CD4-positive, alpha-beta T cell treated with Interleukin-4 for 4 hours (primary cell): ENCODE measurements at regions not wholly inside any gene's neighbourhood (a gene's known extent, or its start where the extent isn't known, plus 50 kb on each side); places are given as distances from the start of the nearest gene placed in this dataset.

Experiments
- DNase-seq: peaks from one replicate; pipeline ENCODE4 v3.0.0-alpha.2; 2020

DNA sequence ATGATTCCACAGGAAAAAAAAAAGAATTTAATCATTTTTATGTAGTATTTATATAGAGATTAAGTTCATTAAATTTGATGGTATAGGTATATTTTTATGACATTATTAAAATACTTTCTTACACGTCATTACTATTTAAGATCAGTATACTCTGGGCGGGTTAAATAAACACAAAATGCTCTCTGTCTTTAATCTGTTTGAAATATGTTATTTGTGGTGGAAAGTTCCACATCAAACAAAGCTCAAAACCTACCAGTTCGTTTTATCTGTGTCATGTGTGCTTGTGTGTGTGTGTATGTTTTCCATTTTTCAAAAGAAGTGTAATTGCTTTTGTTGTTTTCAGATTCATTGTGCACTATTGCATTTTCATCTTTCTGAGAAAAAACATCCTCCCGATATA is 488.5 kb downstream of the ANKRD7 start:
- no peak for DNase-seq

DNA sequence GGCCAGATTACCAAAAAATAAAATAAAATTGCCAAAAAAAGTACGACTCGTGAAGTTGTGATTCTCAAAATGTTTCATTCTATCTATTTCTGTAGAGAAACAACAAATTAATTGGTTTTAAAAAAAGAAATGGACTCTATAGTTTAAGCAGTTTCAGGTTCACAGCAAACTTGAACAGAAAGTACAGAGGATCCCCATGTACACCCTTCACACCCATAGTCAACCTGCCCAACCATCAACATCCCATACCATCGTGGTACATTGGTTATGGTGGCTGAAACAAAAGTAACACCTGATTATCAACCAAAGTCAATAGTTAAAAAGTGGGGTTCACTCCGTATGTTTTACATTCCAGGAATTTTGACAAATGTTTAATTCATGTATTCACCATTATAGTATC is 496.1 kb downstream of the ANKRD7 start:
- no peak for DNase-seq

DNA sequence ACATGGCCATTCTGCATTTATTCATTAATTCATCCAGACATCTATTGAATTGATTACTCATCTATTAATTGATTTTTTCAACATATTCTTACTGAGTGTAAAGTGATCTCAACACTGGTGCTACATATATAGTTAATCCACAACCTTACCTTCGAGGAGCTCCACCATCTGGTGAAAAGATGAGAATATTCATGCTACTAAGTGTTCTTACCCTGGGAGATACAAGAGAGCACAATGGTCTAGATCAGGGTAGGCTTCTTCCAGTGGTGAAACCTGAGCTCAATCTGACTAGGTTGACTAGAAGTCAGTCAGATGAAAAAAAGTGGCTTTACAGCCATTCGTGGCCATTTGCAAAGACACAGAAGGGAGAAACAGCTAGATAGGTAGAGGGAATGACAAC is 507.4 kb downstream of the ANKRD7 start:
- no peak for DNase-seq

DNA sequence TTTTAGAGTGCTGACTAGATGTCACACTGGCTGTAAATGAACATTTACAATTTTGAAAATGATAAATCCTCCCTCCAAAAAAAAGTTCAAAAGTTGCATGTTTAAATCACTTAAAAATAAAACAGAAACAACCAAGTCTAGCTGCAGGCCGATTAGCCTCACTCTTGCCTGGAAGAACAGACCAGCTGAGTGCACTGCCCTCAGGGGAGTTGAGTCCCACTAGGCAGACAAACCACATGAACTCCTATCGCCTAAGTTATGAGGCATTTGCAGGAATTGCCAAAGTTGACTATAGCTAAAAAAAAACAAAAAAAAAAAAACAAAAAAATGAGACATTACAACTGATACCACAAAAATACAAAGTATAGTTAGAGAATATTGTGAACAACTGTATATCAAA is 510.0 kb downstream of the ANKRD7 start:
- no peak for DNase-seq

GRCh38 chr7:118735441-118735840 is 510.9 kb downstream of the ANKRD7 start:
- no peak for DNase-seq

DNA sequence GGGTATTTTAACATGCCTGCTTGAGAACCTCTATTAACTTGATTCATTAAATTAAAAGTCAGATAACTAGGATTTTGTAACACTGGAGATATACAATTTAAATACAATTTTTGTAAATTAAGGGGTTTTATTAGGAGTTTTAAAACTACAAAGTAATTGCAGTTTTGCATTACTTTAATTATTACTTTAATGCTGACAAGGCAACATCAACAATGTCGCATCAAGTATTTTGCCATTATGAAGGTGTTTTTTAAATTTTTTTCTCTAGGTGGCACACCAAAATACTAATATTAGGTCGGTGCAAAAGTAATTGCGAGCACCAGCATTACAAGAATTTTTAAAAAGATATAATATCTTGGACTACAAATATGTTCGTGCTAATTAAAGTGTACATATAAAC is 513.4 kb downstream of the ANKRD7 start:
- DNase-seq = no peak

GRCh38 chr7:118745927-118746326 is 521.4 kb downstream of the ANKRD7 start:
- DNase-seq = no peak

DNA sequence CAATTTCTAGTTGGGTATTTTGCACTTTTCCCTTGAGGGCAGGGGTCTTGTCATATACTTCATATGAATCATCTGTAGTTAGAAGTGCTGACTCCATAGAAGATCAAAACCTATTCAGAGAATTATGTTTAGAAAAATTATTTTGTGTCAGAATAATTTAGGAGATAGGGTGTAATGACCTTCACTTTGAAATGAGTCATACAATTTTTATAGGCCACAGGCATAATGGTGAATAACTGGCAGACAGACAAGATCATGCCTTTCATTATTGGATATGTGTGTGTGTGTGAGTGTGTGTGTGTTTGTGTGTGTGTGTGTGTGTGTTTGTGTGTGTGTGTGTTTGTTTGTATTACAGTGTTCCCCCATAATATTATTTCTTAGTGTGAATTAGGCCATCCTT is 523.0 kb downstream of the ANKRD7 start:
- DNase-seq = no peak

DNA sequence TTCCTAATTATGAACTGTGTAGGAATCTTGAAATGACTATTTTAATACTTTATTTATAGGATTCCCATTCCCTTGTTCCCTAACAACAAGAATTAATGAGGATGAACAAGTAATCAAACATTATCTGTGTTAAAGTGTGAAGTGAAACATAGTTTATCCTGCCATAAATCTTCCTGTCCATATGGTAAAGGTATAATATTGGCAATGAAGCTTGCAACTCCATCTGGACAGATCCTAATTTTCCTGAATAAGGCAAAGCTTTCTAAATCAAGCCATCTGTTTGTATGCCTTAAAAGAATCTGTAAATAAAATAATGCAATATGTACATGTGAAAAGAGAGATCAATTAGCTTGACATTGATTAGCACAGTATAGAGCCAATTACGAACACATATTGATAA is 529.0 kb downstream of the ANKRD7 start:
- DNase-seq = no peak

DNA sequence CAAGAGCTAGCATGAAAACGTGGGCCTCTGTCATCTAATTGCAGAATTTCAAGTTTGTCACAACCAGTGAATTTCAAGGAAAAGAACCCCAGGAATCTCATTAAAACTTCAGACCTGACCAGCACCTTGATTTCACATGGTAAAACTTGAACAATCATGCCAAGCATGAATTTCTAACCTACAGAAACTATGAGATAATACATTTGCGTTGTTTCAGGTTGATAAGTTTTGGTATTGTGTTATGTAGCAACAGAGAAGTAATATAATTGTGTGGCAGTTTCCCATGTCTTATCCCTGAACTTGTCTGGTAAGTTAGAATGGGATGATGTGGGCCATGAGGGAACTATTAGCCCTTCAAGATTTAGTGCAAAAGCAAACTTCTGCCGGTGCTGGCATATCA is 530.1 kb downstream of the ANKRD7 start:
- DNase-seq = no peak

DNA sequence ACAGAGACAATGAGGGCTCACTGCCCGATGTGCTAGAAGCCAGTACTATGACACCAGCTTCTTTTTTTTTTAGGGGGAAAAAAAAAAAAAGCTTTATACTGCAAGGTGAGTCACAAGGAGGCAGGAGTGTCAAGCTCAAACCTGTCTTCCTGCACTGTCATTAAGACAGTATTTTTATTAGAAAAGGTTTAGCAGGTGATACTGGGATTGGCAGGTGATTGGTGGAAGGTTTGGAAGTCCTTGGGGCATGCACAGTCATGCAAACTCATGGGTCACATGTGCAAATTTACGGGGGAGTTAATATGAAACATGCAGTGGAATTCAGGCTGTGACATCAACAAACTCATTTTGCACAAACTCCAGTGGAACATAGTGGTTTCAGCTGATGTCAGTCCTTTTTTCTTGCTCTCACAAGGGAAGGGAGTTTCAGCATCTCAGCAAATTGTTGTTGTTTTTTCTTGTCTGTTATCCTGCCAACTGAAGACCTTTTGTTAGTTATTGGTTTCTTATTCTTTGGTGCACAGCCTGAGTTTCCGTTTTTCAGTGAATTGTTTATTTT is 530.6 kb downstream of the ANKRD7 start:
- no peak for DNase-seq

DNA sequence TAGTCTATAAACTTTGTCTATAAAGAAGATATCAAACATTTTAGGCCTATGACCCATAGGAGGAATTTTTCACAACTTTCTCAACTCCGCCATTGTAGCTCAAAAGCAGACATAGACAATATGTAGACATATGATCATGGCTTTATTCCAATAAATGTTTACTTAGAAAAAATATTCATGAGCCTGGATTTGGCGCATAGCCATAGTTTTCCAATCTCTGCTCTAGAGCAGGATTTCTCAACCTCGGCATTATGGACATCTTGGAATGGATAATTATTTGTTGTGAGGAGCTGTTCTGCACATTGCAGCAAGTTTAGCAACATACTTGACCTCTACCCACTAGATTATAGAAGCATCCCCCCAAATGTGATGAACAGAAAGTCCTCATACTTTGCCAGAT is 532.6 kb downstream of the ANKRD7 start:
- no peak for DNase-seq

DNA sequence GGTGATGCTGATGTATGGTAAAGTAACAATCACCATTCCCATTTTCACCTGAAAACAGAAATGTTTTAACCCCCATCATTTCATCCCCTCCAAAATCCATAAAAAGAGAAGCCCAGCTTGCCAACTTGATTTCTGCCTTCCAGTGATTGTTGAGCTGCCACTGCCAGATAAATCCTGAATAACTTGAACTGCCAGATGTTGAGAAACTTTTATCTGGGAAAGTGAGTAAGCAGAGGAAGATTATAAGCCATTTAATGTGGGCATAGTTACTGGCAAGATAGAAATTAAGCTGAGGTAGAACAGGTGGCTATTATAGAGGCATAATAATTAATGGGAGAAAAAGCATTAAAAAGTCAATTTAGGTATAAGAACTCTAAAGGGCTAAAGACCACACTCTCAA is 534.1 kb downstream of the ANKRD7 start:
- DNase-seq = no peak

DNA sequence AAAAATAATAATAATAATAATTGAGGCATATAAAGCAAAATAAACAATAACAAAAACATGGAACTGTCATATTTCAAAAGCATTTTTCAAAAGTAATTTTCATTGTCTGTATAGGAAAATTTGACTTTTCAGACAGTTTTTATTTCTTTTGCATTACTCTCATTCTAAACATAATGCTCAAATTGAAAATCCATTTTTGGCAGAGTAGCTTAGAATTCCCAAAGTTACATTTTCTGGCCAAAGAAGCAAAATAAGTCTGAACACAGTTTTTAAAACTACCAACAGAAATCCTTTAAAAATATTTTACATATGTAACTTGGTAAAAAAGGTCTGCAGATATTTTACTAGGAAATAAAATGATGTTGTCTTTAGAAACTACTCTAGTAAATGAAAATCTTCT is 535.4 kb downstream of the ANKRD7 start:
- DNase-seq = no peak

- no peak for DNase-seq
Measured at GRCh38 chr7:118762451-118762850, 537.9 kb downstream of the ANKRD7 start.

- DNase-seq = no peak
Measured at GRCh38 chr7:118764221-118764620, 539.7 kb downstream of the ANKRD7 start.

DNA sequence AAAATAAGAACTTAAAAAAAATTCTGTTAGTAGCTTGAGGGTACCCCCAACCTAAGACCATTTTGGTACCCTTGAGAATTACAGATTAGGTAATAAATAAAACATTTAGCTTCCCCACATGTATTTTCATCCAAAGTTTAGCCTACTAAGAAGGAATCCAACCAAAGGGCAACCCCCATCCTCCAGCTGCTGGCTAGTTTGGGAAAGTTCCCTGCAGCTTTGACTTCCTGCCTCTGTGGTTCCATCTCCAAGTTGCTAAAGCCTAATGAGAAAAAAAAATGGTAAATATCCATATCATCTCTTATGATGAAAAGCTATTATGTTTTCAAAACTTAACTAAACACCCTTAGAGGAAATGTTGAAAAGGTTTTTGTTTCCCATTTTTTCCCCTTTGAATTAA is 547.2 kb downstream of the ANKRD7 start:
- no peak for DNase-seq

- no peak for DNase-seq
Measured at GRCh38 chr7:118777308-118777707, 552.8 kb downstream of the ANKRD7 start.

GRCh38 chr7:118792682-118793081 is 568.2 kb downstream of the ANKRD7 start:
- no peak for DNase-seq

- no peak for DNase-seq
Measured at GRCh38 chr7:118793582-118793981, 569.1 kb downstream of the ANKRD7 start.

GRCh38 chr7:118794419-118794818 is 569.9 kb downstream of the ANKRD7 start:
- no peak for DNase-seq

DNA sequence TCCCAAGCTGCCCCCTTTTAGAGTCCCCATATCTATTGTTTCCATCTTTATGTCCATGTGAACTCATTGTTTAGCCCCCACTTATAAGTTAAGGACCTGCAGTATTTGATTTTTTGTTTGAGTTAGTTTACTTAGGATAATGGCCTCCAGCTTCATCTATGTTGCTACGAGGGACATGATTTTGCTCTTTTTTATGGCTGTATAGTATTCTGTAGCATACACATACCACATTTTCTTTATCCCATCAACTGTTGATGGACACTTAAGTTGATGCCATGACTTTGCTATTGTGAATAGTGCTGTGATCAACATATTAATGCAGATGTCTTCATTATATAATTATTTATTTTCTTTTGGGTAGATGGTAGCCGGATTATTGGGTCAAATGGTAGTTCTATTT is 576.9 kb downstream of the ANKRD7 start:
- DNase-seq = no peak

DNA sequence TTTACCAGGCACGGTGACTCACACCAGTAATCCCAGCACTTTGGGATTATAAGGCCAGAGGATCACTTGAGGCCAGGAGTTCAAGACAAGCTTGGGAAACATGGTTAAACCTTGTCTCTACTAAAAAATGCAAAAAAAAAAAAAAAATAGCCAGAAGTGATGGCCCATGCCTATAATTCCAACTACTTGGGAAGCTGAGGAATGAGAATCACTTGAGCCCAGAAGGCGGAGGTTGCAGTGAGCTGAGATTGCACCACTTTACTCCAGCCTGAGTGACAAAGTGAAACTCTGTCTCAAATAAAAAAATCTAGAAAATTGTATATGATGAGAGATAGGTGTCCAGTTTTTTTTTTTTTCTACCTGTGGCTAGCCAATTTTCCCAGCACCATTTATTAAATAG is 578.2 kb downstream of the ANKRD7 start:
- no peak for DNase-seq

GRCh38 chr7:118826246-118826645 is 601.7 kb downstream of the ANKRD7 start:
- no peak for DNase-seq

DNA sequence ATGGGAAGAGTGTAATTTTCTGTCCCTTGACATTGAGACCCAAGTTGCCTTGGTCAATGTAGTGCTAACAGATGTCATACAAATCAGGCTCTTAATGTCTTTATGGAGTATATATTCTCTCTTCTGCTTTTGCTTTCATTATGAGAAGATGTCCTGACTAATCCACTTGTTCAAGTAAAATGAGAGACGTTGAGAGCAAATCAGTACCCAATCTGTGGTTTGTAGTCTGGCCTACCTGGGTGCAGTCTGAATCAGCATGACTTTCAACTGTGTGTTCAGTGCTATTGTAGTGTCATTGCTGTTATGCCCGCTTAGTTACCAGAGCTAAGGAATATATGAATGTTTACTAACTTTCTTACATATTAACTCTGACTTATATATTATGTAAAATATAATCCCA is 612.4 kb downstream of the ANKRD7 start:
- DNase-seq = no peak

- DNase-seq = no peak
Measured at GRCh38 chr7:118839515-118839914, 615.0 kb downstream of the ANKRD7 start.
